Hematopoietic multipotent progenitor cell treated with erythropoietin and hydrocortisone succinate and interleukin-3 and kit ligand, for 15 days (in vitro differentiated cells): ENCODE measurements at regions not wholly inside any gene's neighbourhood (a gene's known extent, or its start where the extent isn't known, plus 50 kb on each side); places are given as distances from the start of the nearest gene placed in this dataset.

ENCODE experiments used
- DNase-seq: peaks from one replicate; pipeline ENCODE4 v3.0.0-alpha.2; 2015; ENCODE audit warnings: low spot score

- no peak for DNase-seq
Measured at GRCh38 chr6:163802267-163802666, 387.7 kb downstream of the QKI start.

GRCh38 chr6:163797296-163797845 lies 382.9 kb downstream of the QKI start:
- DNase-seq: no peak

GRCh38 chr6:163793011-163793983 lies 378.8 kb downstream of the QKI start:
- DNase-seq: no peak

GRCh38 chr6:163790266-163790840 lies 375.8 kb downstream of the QKI start:
- DNase-seq: no peak

GRCh38 chr6:163789199-163789810 lies 374.8 kb downstream of the QKI start:
- no peak for DNase-seq

- no peak for DNase-seq
Measured at GRCh38 chr6:163786995-163787671, 372.6 kb downstream of the QKI start.

GRCh38 chr6:163782436-163783003 lies 368.0 kb downstream of the QKI start:
- DNase-seq: no peak

GRCh38 chr6:163780994-163781393 lies 366.5 kb downstream of the QKI start:
- DNase-seq: no peak

GRCh38 chr6:163779727-163780284 lies 365.3 kb downstream of the QKI start:
- DNase-seq: no peak

GRCh38 chr6:163777716-163778115 lies 363.2 kb downstream of the QKI start:
- no peak for DNase-seq

GRCh38 chr6:163776906-163777686 lies 362.6 kb downstream of the QKI start:
- peak; percentile 90 for DNase-seq

GRCh38 chr6:163776196-163776905 lies 361.8 kb downstream of the QKI start:
- DNase-seq: peak; percentile 38

- no peak for DNase-seq
Measured at GRCh38 chr6:163775313-163775712, 360.8 kb downstream of the QKI start.

GRCh38 chr6:163774485-163774884 lies 360.0 kb downstream of the QKI start:
- DNase-seq: no peak

- DNase-seq: no peak
Measured at GRCh38 chr6:163773646-163774045, 359.1 kb downstream of the QKI start.

- no peak for DNase-seq
Measured at GRCh38 chr6:163772701-163773100, 358.2 kb downstream of the QKI start.

- DNase-seq: no peak
Measured at GRCh38 chr6:163771180-163771579, 356.7 kb downstream of the QKI start.

- DNase-seq: no peak
Measured at GRCh38 chr6:163768905-163769304, 354.4 kb downstream of the QKI start.

GRCh38 chr6:163766936-163767335 lies 352.4 kb downstream of the QKI start:
- no peak for DNase-seq

- no peak for DNase-seq
Measured at GRCh38 chr6:163765335-163765734, 350.8 kb downstream of the QKI start.
